K562 (cell line): ENCODE measurements at regions not wholly inside any gene's neighbourhood (a gene's known extent, or its start where the extent isn't known, plus 50 kb on each side); places are given as distances from the start of the nearest gene placed in this dataset.

ENCODE experiments used
- ATAC-seq: fragments of 200-7000 bp; cut with Tn5 transposase; 3 replicates; pipeline ENCODE4 v1.9.1; 2020; ENCODE audit warnings: moderate library complexity
- BruUV-seq: library from RNA; stranded (reverse); fragments of 400-500 nt; replicated peaks from 2 replicates; lab custom pipeline; 2021; lab: Mats Ljungman, UMichigan
- CTCF ChIA-PET: fragments of 300-600 bp; formaldehyde crosslinking; extraction: SDS; loops from one replicate; lab custom pipeline; 2021; ENCODE audit warnings: low intra/inter-chr PET ratio; lab: Yijun Ruan, JAX
- POLR2A ChIA-PET: fragments of 300-600, 350-650 bp; sonication (Branson Sonifier 250); formaldehyde crosslinking; extraction: SDS; loops from one replicate; lab custom pipeline; 2021; ENCODE audit warnings: antibody characterized with exemption, inconsistent platforms; lab: Yijun Ruan, JAX
- DNase-seq, 4 experiments: peaks; one replicate each; pipeline versions ENCODE4 v3.0.0 to v3.0.0-alpha.2; 2011 to 2018; ENCODE audit warnings: low spot score in 3 of 4, mixed read lengths in 3 of 4; ENCODE audit errors: extremely low read depth in 1 of 4
- FAIRE-seq: peaks from 2 replicates; lab custom pipeline; 2011; peaks lifted over from hg19 to GRCh38; lab: Jason Lieb, UNC
- H2AFZ ChIP-seq: 2 replicates; pipeline ENCODE4 v1.6.0; 2011; ENCODE audit warnings: low read depth, low read length, control low read depth, inconsistent platforms
- H3K27ac ChIP-seq: fragments of 200-600 bp; 3 replicates; pipeline ENCODE4 v1.8.0; 2011; ENCODE audit warnings: low read depth, mild to moderate bottlenecking, control low read depth, inconsistent platforms, low read length, moderate library complexity, mixed read lengths; ENCODE audit errors: extremely low read depth
- H3K27me3 ChIP-seq, 2 experiments: fragments of 300-600 bp in 1 of 2; 2 replicates in 1 of 2; 3 replicates in 1 of 2; pipeline versions ENCODE4 v1.6.0 to v1.8.0; 2011; ENCODE audit warnings: inconsistent platforms in 2 of 2, low read length in 2 of 2, mild to moderate bottlenecking in 1 of 2, mixed read lengths in 1 of 2, moderate library complexity in 1 of 2; ENCODE audit not compliant: control insufficient read depth in 2 of 2, insufficient read depth in 2 of 2
- H3K36me3 ChIP-seq: fragments of 300-600 bp; 3 replicates; pipeline ENCODE4 v1.8.0; 2011; ENCODE audit warnings: mild to moderate bottlenecking, low read length, inconsistent platforms; ENCODE audit not compliant: control insufficient read depth, insufficient read depth
- H3K4me1 ChIP-seq, 2 experiments: fragments of 200-600 bp in 1 of 2; replicated peaks in 1 of 2; 2 replicates in 1 of 2; 3 replicates in 1 of 2; pipeline versions ENCODE4 v1.5.1 to v1.8.0; 2011; ENCODE audit warnings: inconsistent platforms in 2 of 2, low read length in 2 of 2, mild to moderate bottlenecking in 1 of 2, mixed read lengths in 1 of 2, moderate library complexity in 1 of 2; ENCODE audit not compliant: control insufficient read depth in 2 of 2, insufficient read depth in 2 of 2
- H3K4me2 ChIP-seq: 2 replicates; pipeline ENCODE4 v1.6.1; 2011; ENCODE audit warnings: low read length, control low read depth, inconsistent platforms, mixed read lengths; ENCODE audit not compliant: insufficient read depth
- H3K4me3 ChIP-seq: fragments of 200-600 bp; sonication (generic), shearing (Covaris generic); 2 replicates; pipeline ENCODE4 v1.5.1; 2016; ENCODE audit warnings: control low read depth, inconsistent platforms
- H3K79me2 ChIP-seq: fragments of 200-600 bp; 3 replicates; pipeline ENCODE4 v1.8.0; 2011; ENCODE audit warnings: low read length, inconsistent platforms; ENCODE audit not compliant: control insufficient read depth, insufficient read depth
- H3K9ac ChIP-seq, 2 experiments: 2 replicates each; pipeline versions ENCODE4 v1.6.0 to v1.6.1; 2011; ENCODE audit warnings: low read depth in 2 of 2, low read length in 2 of 2, control low read depth in 1 of 2, inconsistent platforms in 1 of 2, mild to moderate bottlenecking in 1 of 2, mixed read lengths in 1 of 2; ENCODE audit not compliant: insufficient read depth in 1 of 2
- H3K9me1 ChIP-seq: one replicate; pipeline ENCODE4 v1.6.0; 2011; ENCODE audit warnings: inconsistent platforms, mild to moderate bottlenecking, low read length, moderate library complexity; ENCODE audit not compliant: control insufficient read depth, insufficient read depth
- H3K9me3 ChIP-seq: replicated peaks from 2 replicates; pipeline ENCODE4 v1.5.1; 2011; ENCODE audit warnings: low read depth, low read length, inconsistent platforms; ENCODE audit not compliant: control insufficient read depth, insufficient read depth
- H4K20me1 ChIP-seq: replicated peaks from 2 replicates; pipeline ENCODE4 v1.6.1; 2011; ENCODE audit warnings: low read length, inconsistent platforms, mixed read lengths; ENCODE audit not compliant: control insufficient read depth, insufficient read depth
- BACH1 ChIP-seq: fragments of 200-800 bp; sonication (Bioruptor generic); IDR thresholded peaks from 2 replicates; pipeline ENCODE4 v1.6.1; 2016; ENCODE audit warnings: missing genetic modification characterization, missing compliant biosample characterization
- CBX2 ChIP-seq: fragments of 200-600 bp; sonication (generic); IDR thresholded peaks from one replicate; pipeline ENCODE4 v1.6.1; 2012; ENCODE audit warnings: mild to moderate bottlenecking, low read length, inconsistent platforms; ENCODE audit not compliant: insufficient read depth, poor library complexity, severe bottlenecking
- ESRRA ChIP-seq: fragments of 450-650 bp; IDR thresholded peaks from 2 replicates; pipeline ENCODE4 v1.6.1; 2014; ENCODE audit warnings: low read depth, mild to moderate bottlenecking, moderate library complexity, borderline replicate concordance
- LARP7 ChIP-seq: fragments of 450-650 bp; IDR thresholded peaks from 2 replicates; pipeline ENCODE4 v1.6.1; 2016
- NR1H2 ChIP-seq: sonication (generic); formaldehyde crosslinking; IDR thresholded peaks from 2 replicates; pipeline ENCODE4 v1.4.0; 2020; ENCODE audit warnings: mild to moderate bottlenecking, missing genetic modification reagents
- PTTG1 ChIP-seq: fragments of 450-650 bp; IDR thresholded peaks from 2 replicates; pipeline ENCODE4 v1.6.1; 2016; ENCODE audit warnings: low read depth, mild to moderate bottlenecking, missing genetic modification characterization, missing compliant biosample characterization
- TAL1 ChIP-seq: fragments of 450-650 bp; IDR thresholded peaks from 2 replicates; pipeline ENCODE4 v1.6.1; 2016; ENCODE audit warnings: mild to moderate bottlenecking
- TARDBP ChIP-seq: fragments of 450-650 bp; IDR thresholded peaks from 2 replicates; pipeline ENCODE4 v1.6.1; 2016
- TCF7 ChIP-seq: sonication (generic); IDR thresholded peaks from 2 replicates; pipeline ENCODE4 v1.6.1; 2016; ENCODE audit warnings: antibody characterized with exemption, borderline replicate concordance
- ZBTB2 ChIP-seq: fragments of 450-650 bp; IDR thresholded peaks from 2 replicates; pipeline ENCODE4 v1.6.1; 2016; ENCODE audit warnings: antibody characterized with exemption
- ZNF165 ChIP-seq: fragments of 250-450 bp; sonication (Bioruptor Pico); IDR thresholded peaks from 2 replicates; pipeline ENCODE4 v1.4.0; 2020; ENCODE audit warnings: borderline replicate concordance
- ZNF184 ChIP-seq: sonication (generic); formaldehyde crosslinking; IDR thresholded peaks from 2 replicates; pipeline ENCODE4 v1.5.0; 2020; ENCODE audit warnings: missing genetic modification reagents
- ZNF511 ChIP-seq: sonication (generic); formaldehyde crosslinking; IDR thresholded peaks from 2 replicates; pipeline ENCODE4 v1.8.0; 2022; ENCODE audit warnings: mild to moderate bottlenecking, missing genetic modification reagents
- WGBS: fragments of 100-300 bp; shearing (Covaris generic); methylation state at CpG from one replicate; pipeline ENCODE4 v1.1.6; 2016; ENCODE audit warnings: low coverage, mixed read lengths; ENCODE audit not compliant: insufficient coverage; ENCODE audit errors: missing lambda C conversion rate; 5-methylcytosine and 5-hydroxymethylcytosine counted together
- in situ Hi-C: fragments of 300-500 bp; cut with MboI; formaldehyde crosslinking; loops from 4 replicates; pipeline ENCODE4 v1.15.0; 2018; ENCODE audit warnings: inconsistent platforms, mixed read lengths
- intact Hi-C: fragments of 100-400 bp; cut with micrococcal nuclease; formaldehyde crosslinking; loops from 2 replicates; pipeline ENCODE4 v1.14.2; 2022
- TF ChIP-seq, protein P1 (sequence below): fragments of 150-350 bp; conservative IDR thresholded peaks from 2 replicates; pipeline ENCODE4 v1.6.1; 2014; ENCODE audit warnings: low read length

DNA sequence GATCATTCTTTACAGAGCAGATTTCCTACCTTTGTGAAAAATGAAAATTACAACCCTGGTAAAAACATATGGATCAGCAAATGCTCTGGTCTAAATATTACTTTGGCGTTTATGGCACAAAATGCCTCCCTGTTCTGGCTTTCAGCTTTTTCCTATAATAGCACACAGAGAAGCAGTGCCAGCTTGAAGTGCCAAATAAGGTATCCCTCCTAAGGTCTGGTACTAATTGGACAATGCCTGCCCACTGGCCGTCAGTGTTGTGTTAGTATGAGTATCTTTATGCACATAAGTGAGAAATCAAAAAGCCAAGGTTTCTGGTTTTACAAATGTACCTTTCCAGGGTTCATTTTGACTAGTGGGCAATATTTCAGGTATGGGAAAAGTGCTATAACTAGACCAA is 1293.7 kb upstream of the FAM98A start:
- intact Hi-C loops (no loop called here), in situ Hi-C loops (no loop called here)
- no peaks in the 10 kb centered on the region for H3K27me3 ChIP-seq
- H4K20me1 ChIP-seq, result no peaks in the 10 kb centered on the region
- ATAC-seq, result no peak
- DNase-seq, result no peak
- H3K9me1 ChIP-seq, result no peaks in the 10 kb centered on the region
- ChIA-PET CTCF (no interaction called here), POLR2A (no interaction called here)
- no peak for FAIRE-seq
- no peaks in the 10 kb centered on the region for H3K79me2 ChIP-seq
- no peaks in the 10 kb centered on the region for H3K4me1 ChIP-seq
- H3K27ac ChIP-seq, result no peak overlapping the region
- no peaks in the 10 kb centered on the region for H3K36me3 ChIP-seq
- H3K4me3 ChIP-seq, result no peak overlapping the region
- H3K9me3 ChIP-seq, result no peaks in the 10 kb centered on the region; the same call in 1 of the 2 replicates
- no TSS peak for BruUV-seq
- WGBS, result 0% methylated on average over 2 of the region's 2 CpGs
- no peak overlapping the region for H3K4me2 ChIP-seq
- TF ChIP-seq ZNF165, result no peak
- TF ChIP-seq ESRRA, result no peak
- TF ChIP-seq, all 486 proteins: peak for 0
- Histone ChIP-seq H3K9ac (no peak overlapping the region), H2AFZ (no peak overlapping the region)

DNA sequence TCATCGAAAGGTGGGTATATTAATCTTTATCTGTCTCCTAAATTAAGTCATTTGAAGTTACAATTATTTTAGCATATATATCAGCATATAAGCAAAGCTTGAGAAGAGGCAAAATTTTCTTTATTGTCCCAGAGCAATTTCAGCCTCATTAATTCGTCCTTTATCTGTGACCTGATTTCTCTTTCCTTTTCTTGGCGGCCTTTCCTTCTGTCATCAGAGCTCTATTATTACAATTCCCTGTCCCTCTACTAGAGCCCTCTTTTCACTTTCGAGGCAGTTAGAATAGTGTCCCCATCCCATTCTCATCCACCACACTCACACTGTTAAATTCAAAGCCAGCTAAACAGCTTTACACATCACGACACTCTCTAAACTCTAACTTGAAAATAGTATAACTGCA is 1293.2 kb upstream of the FAM98A start:
- no peak overlapping the region for H2AFZ ChIP-seq
- WGBS, result 0% methylated on average over 5 of the region's 5 CpGs
- TF ChIP-seq TAL1, result no peak
- TF ChIP-seq BACH1 (tag), result no peak
- TF ChIP-seq, protein P1, sequence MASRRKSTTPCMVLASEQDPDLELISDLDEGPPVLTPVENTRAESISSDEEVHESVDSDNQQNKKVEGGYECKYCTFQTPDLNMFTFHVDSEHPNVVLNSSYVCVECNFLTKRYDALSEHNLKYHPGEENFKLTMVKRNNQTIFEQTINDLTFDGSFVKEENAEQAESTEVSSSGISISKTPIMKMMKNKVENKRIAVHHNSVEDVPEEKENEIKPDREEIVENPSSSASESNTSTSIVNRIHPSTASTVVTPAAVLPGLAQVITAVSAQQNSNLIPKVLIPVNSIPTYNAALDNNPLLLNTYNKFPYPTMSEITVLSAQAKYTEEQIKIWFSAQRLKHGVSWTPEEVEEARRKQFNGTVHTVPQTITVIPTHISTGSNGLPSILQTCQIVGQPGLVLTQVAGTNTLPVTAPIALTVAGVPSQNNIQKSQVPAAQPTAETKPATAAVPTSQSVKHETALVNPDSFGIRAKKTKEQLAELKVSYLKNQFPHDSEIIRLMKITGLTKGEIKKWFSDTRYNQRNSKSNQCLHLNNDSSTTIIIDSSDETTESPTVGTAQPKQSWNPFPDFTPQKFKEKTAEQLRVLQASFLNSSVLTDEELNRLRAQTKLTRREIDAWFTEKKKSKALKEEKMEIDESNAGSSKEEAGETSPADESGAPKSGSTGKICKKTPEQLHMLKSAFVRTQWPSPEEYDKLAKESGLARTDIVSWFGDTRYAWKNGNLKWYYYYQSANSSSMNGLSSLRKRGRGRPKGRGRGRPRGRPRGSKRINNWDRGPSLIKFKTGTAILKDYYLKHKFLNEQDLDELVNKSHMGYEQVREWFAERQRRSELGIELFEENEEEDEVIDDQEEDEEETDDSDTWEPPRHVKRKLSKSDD, result no peak
- TF ChIP-seq TARDBP, result no peak
- TF ChIP-seq ZBTB2, result no peak
- no peak for TF ChIP-seq ZNF184 (CRISPR knock-in tag)
- TF ChIP-seq CBX2, result no peak
- TF ChIP-seq LARP7, result no peak
- TF ChIP-seq TCF7, result no peak
- no peak for TF ChIP-seq NR1H2 (CRISPR knock-in tag)
- no peak for TF ChIP-seq PTTG1 (tag)
- no peak for TF ChIP-seq ZNF511 (CRISPR knock-in tag)

More for the DNA sequence above, 1293.2 kb upstream of the FAM98A start:
- in situ Hi-C loops, result no loop called here
- Histone ChIP-seq H3K27me3 (no peaks in the 10 kb centered on the region), H3K4me1 (no peaks in the 10 kb centered on the region), H3K9me3 (no peaks in the 10 kb centered on the region; the same call in 1 of the 2 replicates), H3K4me3 (no peak overlapping the region), H3K79me2 (no peaks in the 10 kb centered on the region), H3K27ac (no peak overlapping the region), H3K9ac (no peak overlapping the region), H3K9me1 (no peaks in the 10 kb centered on the region), H3K36me3 (no peaks in the 10 kb centered on the region), H3K4me2 (no peak overlapping the region), H4K20me1 (no peaks in the 10 kb centered on the region)
- intact Hi-C loops, result no loop called here
- CTCF ChIA-PET, result no interaction called here
- no TSS peak for BruUV-seq
- FAIRE-seq (no peak), ATAC-seq (no peak), DNase-seq (no peak)
- POLR2A ChIA-PET, result no interaction called here
